Fibroblast of villous mesenchyme (primary cell): ENCODE measurements at regions not wholly inside any gene's neighbourhood (a gene's known extent, or its start where the extent isn't known, plus 50 kb on each side); places are given as distances from the start of the nearest gene placed in this dataset.

Source experiments
- DNase-seq: peaks from one replicate; pipeline ENCODE4 v3.0.0-alpha.2; 2010; ENCODE audit warnings: low read depth
- H3K4me3 ChIP-seq: 2 replicates; pipeline ENCODE4 v1.5.1; 2011; ENCODE audit warnings: low read depth, mild to moderate bottlenecking, low read length
- CTCF ChIP-seq: IDR thresholded peaks from 2 replicates; pipeline ENCODE4 v1.5.1; 2012; ENCODE audit warnings: low read depth, mild to moderate bottlenecking, low read length; ENCODE audit not compliant: insufficient read depth

GRCh38 chrX:42102586-42103282 is 179.4 kb upstream of the CASK start:
- no peak for TF ChIP-seq CTCF
- no peak for DNase-seq
- H3K4me3 ChIP-seq, result no peak overlapping the region

- TF ChIP-seq CTCF, result no peak
- DNase-seq, result peak; percentile 14
- no peak overlapping the region for H3K4me3 ChIP-seq
Measured at GRCh38 chrX:42098900-42099299, 175.5 kb upstream of the CASK start.

GRCh38 chrX:42097486-42097885 is 174.1 kb upstream of the CASK start:
- no peak for DNase-seq
- no peak for TF ChIP-seq CTCF
- H3K4me3 ChIP-seq, result no peak overlapping the region

- no peak overlapping the region for H3K4me3 ChIP-seq
- peak; percentile 96 for DNase-seq
- no peak for TF ChIP-seq CTCF
Measured at GRCh38 chrX:42096265-42096920, 173.0 kb upstream of the CASK start.

GRCh38 chrX:42094218-42094617 is 170.9 kb upstream of the CASK start:
- no peak for TF ChIP-seq CTCF
- peak; percentile 82 for DNase-seq
- peak overlapping the region; percentile 2 for H3K4me3 ChIP-seq

GRCh38 chrX:42093756-42094155 is 170.4 kb upstream of the CASK start:
- TF ChIP-seq CTCF, result no peak
- DNase-seq, result peak; percentile 73
- H3K4me3 ChIP-seq, result no peak overlapping the region
